PC-9 (cell line): ENCODE measurements at regions not wholly inside any gene's neighbourhood (a gene's known extent, or its start where the extent isn't known, plus 50 kb on each side); places are given as distances from the start of the nearest gene placed in this dataset.

ENCODE experiments used
- BruUV-seq: library from RNA; stranded (reverse); fragments of 400-500 nt; replicated peaks from 2 replicates; lab custom pipeline; 2021; lab: Mats Ljungman, UMichigan
- CTCF ChIA-PET: fragments of 300-600 bp; sonication (Branson Sonifier 250); formaldehyde crosslinking; loops from one replicate; lab custom pipeline; 2022; ENCODE audit warnings: antibody characterized with exemption; lab: Charles Lee
- POLR2A ChIA-PET: fragments of 300-600 bp; sonication (Branson Sonifier 250); formaldehyde crosslinking; loops from one replicate; lab custom pipeline; 2022; ENCODE audit warnings: antibody characterized with exemption; ENCODE audit not compliant: unreplicated experiment; lab: Charles Lee
- DNase-seq, 2 experiments: peaks; one replicate each; pipeline versions ENCODE4 v3.0.0 to v3.0.0-alpha.2; 2015 to 2022; ENCODE audit warnings: mixed read lengths in 1 of 2
- H2AFZ ChIP-seq: fragments of 200-600 bp; sonication (generic); 2 replicates; pipeline ENCODE4 v1.8.1; 2017; ENCODE audit warnings: antibody characterized with exemption
- H3F3A ChIP-seq: fragments of 200-600 bp; sonication (generic); 2 replicates; pipeline ENCODE4 v1.8.1; 2017; ENCODE audit warnings: antibody characterized with exemption, mild to moderate bottlenecking, low read depth; ENCODE audit not compliant: insufficient read depth
- H3K27ac ChIP-seq: fragments of 200-600 bp; sonication (generic); 2 replicates; pipeline ENCODE4 v1.6.1; 2016; ENCODE audit warnings: mixed run types
- H3K27me3 ChIP-seq: fragments of 200-600 bp; sonication (generic); 2 replicates; pipeline ENCODE4 v1.6.1; 2016; ENCODE audit warnings: low read depth, mixed run types; ENCODE audit not compliant: insufficient read depth
- H3K36me3 ChIP-seq: fragments of 200-600 bp; sonication (generic); 2 replicates; pipeline ENCODE4 v1.6.1; 2016; ENCODE audit warnings: low read depth, mixed run types
- H3K4me1 ChIP-seq: fragments of 200-600 bp; sonication (generic); replicated peaks from 2 replicates; pipeline ENCODE4 v1.6.1; 2016; ENCODE audit warnings: mixed run types; ENCODE audit not compliant: insufficient read depth
- H3K4me2 ChIP-seq: fragments of 200-600 bp; sonication (generic); 2 replicates; pipeline ENCODE4 v1.6.1; 2017; ENCODE audit warnings: mixed run types
- H3K4me3 ChIP-seq: fragments of 200-600 bp; sonication (generic); 2 replicates; pipeline ENCODE4 v1.6.1; 2016; ENCODE audit warnings: mixed run types
- H3K79me2 ChIP-seq: fragments of 200-600 bp; sonication (generic); 2 replicates; pipeline ENCODE4 v1.6.1; 2017; ENCODE audit warnings: low read depth, mixed run types
- H3K9me2 ChIP-seq: fragments of 200-600 bp; sonication (generic); 2 replicates; pipeline ENCODE4 v1.8.1; 2017; ENCODE audit warnings: mild to moderate bottlenecking; ENCODE audit not compliant: insufficient read depth
- H3K9me3 ChIP-seq: fragments of 200-600 bp; sonication (generic); 2 replicates; pipeline ENCODE4 v1.8.1; 2016; ENCODE audit warnings: low read depth; ENCODE audit not compliant: insufficient read depth
- H4K20me1 ChIP-seq: fragments of 200-600 bp; sonication (generic); 2 replicates; pipeline ENCODE4 v1.8.1; 2017; ENCODE audit not compliant: insufficient read depth
- CTCF ChIP-seq: fragments of 200-600 bp; sonication (generic); conservative IDR thresholded peaks from 2 replicates; pipeline ENCODE4 v1.6.1; 2017; ENCODE audit warnings: mixed run types, antibody characterized with exemption, mild to moderate bottlenecking, moderate library complexity
- EZH2 ChIP-seq: fragments of 200-600 bp; sonication (generic); IDR thresholded peaks from 2 replicates; pipeline ENCODE4 v1.8.0; 2017; ENCODE audit warnings: antibody characterized with exemption, low read depth
- intact Hi-C: fragments of 100-400 bp; cut with micrococcal nuclease; formaldehyde crosslinking; loops from one replicate; pipeline ENCODE4 v1.10.0; 2022; ENCODE audit not compliant: unreplicated experiment

DNA sequence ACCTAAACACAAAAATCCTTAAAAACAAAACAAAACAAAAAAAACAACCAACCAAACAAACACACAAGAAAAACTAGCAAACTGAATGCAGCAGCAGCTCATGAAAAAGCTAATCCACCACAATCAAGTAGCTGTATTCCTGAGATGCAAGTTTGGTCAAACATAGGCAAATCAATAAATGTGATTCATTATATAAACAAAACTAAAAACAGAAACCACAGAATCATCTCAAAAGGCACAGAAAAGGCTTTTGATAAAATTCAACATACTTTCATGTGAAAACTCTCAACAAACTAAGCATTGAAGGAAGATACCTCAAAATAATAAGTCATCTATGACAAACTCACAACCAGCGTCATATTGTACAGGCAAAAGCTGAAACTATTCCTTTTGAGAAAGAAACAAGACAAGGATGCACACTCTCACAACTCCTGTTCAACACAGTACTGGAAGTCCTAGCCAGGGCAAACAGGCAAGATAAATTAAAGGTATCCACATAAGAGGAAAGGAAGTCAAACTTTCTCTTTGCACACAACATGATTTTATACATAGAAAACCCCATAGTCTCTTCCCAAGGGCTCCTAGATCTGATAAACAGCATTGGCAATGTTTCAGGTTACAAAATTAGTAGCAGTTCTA lies 495.1 kb upstream of the SGO1 start:
- Histone ChIP-seq H3K36me3 (no peaks in the 10 kb centered on the region), H3K9me2 (no peaks in the 10 kb centered on the region), H3K4me3 (no peak overlapping the region), H3K4me2 (no peak overlapping the region), H3K27ac (no peak overlapping the region), H3K27me3 (no peaks in the 10 kb centered on the region), H3K4me1 (0 out of 2 replicates have a peak, but pooled peaks cover 2% of the 10 kb centered on the region), H2AFZ (no peak overlapping the region), H3K79me2 (no peaks in the 10 kb centered on the region), H3K9me3 (no peaks in the 10 kb centered on the region), H4K20me1 (no peaks in the 10 kb centered on the region), H3F3A (no peaks in the 10 kb centered on the region; the same call in 1 of the 2 replicates)
- no peak for TF ChIP-seq CTCF
- TF ChIP-seq EZH2 = no peak
- CTCF ChIA-PET = no interaction called here
- BruUV-seq = no TSS peak
- no peak for DNase-seq
- POLR2A ChIA-PET = no interaction called here
- intact Hi-C loops = no loop called here

DNA sequence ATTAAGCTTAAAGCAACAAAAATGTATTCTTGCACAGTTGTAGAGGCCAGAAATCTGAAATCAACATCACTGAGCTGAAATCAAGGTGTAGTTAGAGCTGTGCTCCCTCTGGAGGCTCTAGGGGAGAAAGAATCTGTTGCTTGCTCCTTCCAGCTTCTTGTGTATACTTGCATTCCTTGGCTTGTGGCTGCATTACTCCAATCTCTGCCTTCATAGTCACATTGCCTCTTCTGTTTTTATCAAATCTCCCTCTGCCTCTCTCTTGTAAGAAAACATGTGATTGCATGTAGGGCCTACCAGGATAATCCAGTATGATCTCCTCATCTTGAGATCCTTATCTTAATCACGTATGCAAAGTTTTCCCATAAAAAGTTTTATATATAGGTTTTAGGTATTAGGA lies 487.9 kb upstream of the SGO1 start:
- DNase-seq = no peak
- Histone ChIP-seq H3K4me1 (0 out of 2 replicates have a peak, but pooled peaks cover 4% of the 10 kb centered on the region), H3K27me3 (no peaks in the 10 kb centered on the region), H2AFZ (no peak overlapping the region), H4K20me1 (no peaks in the 10 kb centered on the region), H3K9me3 (no peaks in the 10 kb centered on the region; the same call in 1 of the 2 replicates), H3K27ac (no peak overlapping the region), H3K79me2 (no peaks in the 10 kb centered on the region), H3K9me2 (no peaks in the 10 kb centered on the region), H3K36me3 (no peaks in the 10 kb centered on the region), H3F3A (no peaks in the 10 kb centered on the region; the same call in 1 of the 2 replicates), H3K4me2 (no peak overlapping the region), H3K4me3 (no peak overlapping the region)
- POLR2A ChIA-PET = no interaction called here
- TF ChIP-seq CTCF = no peak
- no peak for TF ChIP-seq EZH2
- intact Hi-C loops = no loop called here
- CTCF ChIA-PET = no interaction called here
- no TSS peak for BruUV-seq

GRCh38 chr3:20669675-20670074 lies 483.7 kb upstream of the SGO1 start:
- no peak for DNase-seq
- Histone ChIP-seq H3K79me2 (no peaks in the 10 kb centered on the region), H3K27me3 (no peaks in the 10 kb centered on the region), H3F3A (no peaks in the 10 kb centered on the region), H3K4me3 (no peak overlapping the region), H3K9me3 (no peaks in the 10 kb centered on the region; the same call in 1 of the 2 replicates), H2AFZ (no peak overlapping the region), H3K4me2 (no peak overlapping the region), H4K20me1 (no peaks in the 10 kb centered on the region), H3K9me2 (no peaks in the 10 kb centered on the region), H3K27ac (no peak overlapping the region), H3K4me1 (no peaks in the 10 kb centered on the region), H3K36me3 (no peaks in the 10 kb centered on the region)
- CTCF ChIA-PET = no interaction called here
- no TSS peak for BruUV-seq
- POLR2A ChIA-PET = interaction anchor here (0.6 kb wide), 1 partner anchor 14 kb away, joined by 3 read pairs; no protein-coding TSS in a partner anchor
- intact Hi-C loops = no loop called here
- no peak for TF ChIP-seq EZH2
- no peak for TF ChIP-seq CTCF
